GM18873 (cell line): ENCODE measurements at regions not wholly inside any gene's neighbourhood (a gene's known extent, or its start where the extent isn't known, plus 50 kb on each side); places are given as distances from the start of the nearest gene placed in this dataset.

Experiments used
- ATAC-seq: cut with Tn5 transposase; IDR thresholded peaks from one replicate; pipeline ENCODE4 v1.9.1; 2021; ENCODE audit warnings: mild to moderate bottlenecking, moderate library complexity, moderate number of reproducible peaks; ENCODE audit not compliant: unreplicated experiment, low FRiP score

GRCh38 chr4:167290678-167291077 is 56.4 kb upstream of the SPOCK3 start:
- ATAC-seq = no peak

- ATAC-seq = no peak
Observed at GRCh38 chr4:167308876-167309275, 74.6 kb upstream of the SPOCK3 start.

GRCh38 chr4:167321299-167321698 is 87.0 kb upstream of the SPOCK3 start:
- no peak for ATAC-seq

GRCh38 chr4:167339781-167340180 is 105.5 kb upstream of the SPOCK3 start:
- ATAC-seq = no peak

- ATAC-seq = no peak
Observed at GRCh38 chr4:167359711-167360110, 125.4 kb upstream of the SPOCK3 start.

GRCh38 chr4:167379076-167379835 is 145.0 kb upstream of the SPOCK3 start:
- ATAC-seq = no peak

- no peak for ATAC-seq
Observed at GRCh38 chr4:167380964-167381363, 146.7 kb upstream of the SPOCK3 start.

GRCh38 chr4:167383291-167383690 is 149.0 kb upstream of the SPOCK3 start:
- ATAC-seq = no peak

- ATAC-seq = no peak
Observed at GRCh38 chr4:167397586-167397985, 163.3 kb upstream of the SPOCK3 start.

- no peak for ATAC-seq
Observed at GRCh38 chr4:167399201-167399600, 164.9 kb upstream of the SPOCK3 start.

GRCh38 chr4:167406181-167406580 is 171.9 kb upstream of the SPOCK3 start:
- no peak for ATAC-seq

- no peak for ATAC-seq
Observed at GRCh38 chr4:167415461-167415860, 181.2 kb upstream of the SPOCK3 start.

- ATAC-seq = no peak
Observed at GRCh38 chr4:167419468-167420140, 185.3 kb upstream of the SPOCK3 start.

- ATAC-seq = no peak
Observed at GRCh38 chr4:167421201-167421600, 186.9 kb upstream of the SPOCK3 start.

GRCh38 chr4:167424341-167425256 is 190.3 kb upstream of the SPOCK3 start:
- no peak for ATAC-seq

- ATAC-seq = no peak
Observed at GRCh38 chr4:167428156-167428555, 193.9 kb upstream of the SPOCK3 start.

GRCh38 chr4:167431371-167431770 is 197.1 kb upstream of the SPOCK3 start:
- ATAC-seq = no peak

GRCh38 chr4:167435786-167436185 is 201.5 kb upstream of the SPOCK3 start:
- no peak for ATAC-seq

GRCh38 chr4:167443841-167444240 is 209.5 kb upstream of the SPOCK3 start:
- ATAC-seq = no peak

- ATAC-seq = no peak
Observed at GRCh38 chr4:167452922-167453430, 218.7 kb upstream of the SPOCK3 start.

- ATAC-seq = no peak
Observed at GRCh38 chr4:167456619-167457018, 222.3 kb upstream of the SPOCK3 start.
